Esophagus squamous epithelium (tissue), 5 donors: ENCODE measurements at regions not wholly inside any gene's neighbourhood (a gene's known extent, or its start where the extent isn't known, plus 50 kb on each side); places are given as distances from the start of the nearest gene placed in this dataset.

Experiments used
- DNase-seq: peaks from one replicate; lab custom pipeline; 2025; lab: John Stamatoyannopoulos, UW
- H3K27ac ChIP-seq, 4 donors: fragments of 200-600 bp; sonication (generic); one replicate each; pipeline ENCODE4 v1.5.1; 2016 to 2019; ENCODE audit warnings: mild to moderate bottlenecking in 1 of 4
- H3K27me3 ChIP-seq, 4 donors: fragments of 200-600 bp; sonication (generic); 1 replicate in 3 of 4; 2 replicates in 1 of 4; pipeline versions ENCODE4 v1.5.1 to v1.6.0; 2017 to 2021; ENCODE audit warnings: antibody characterized with exemption in 1 of 4
- H3K36me3 ChIP-seq, 3 donors: fragments of 200-600 bp; sonication (generic); one replicate each; pipeline ENCODE4 v1.5.1; 2016 to 2019
- H3K4me1 ChIP-seq, 3 donors: fragments of 200-600 bp; sonication (generic); one replicate each; pipeline ENCODE4 v1.5.1; 2017 to 2019
- H3K4me3 ChIP-seq, 4 donors: fragments of 200-600 bp; sonication (generic); 1 replicate in 3 of 4; 2 replicates in 1 of 4; pipeline ENCODE4 v1.5.1; 2016 to 2019; ENCODE audit warnings: mild to moderate bottlenecking in 2 of 4, moderate library complexity in 1 of 4
- H3K9me3 ChIP-seq, 3 donors: fragments of 200-600 bp; sonication (generic); one replicate each; pipeline ENCODE4 v1.5.1; 2016 to 2019
- POLR2A ChIP-seq, 4 donors: fragments of 450-650 bp; IDR thresholded peaks; one replicate each; pipeline ENCODE4 v1.6.1; 2017; ENCODE audit warnings: antibody characterized with exemption in 4 of 4, mild to moderate bottlenecking in 4 of 4, moderate library complexity in 3 of 4
- WGBS, 2 donors: methylation state at CpG; one replicate each; pipeline ENCODE4 v1.1.5; 2018; 5-methylcytosine and 5-hydroxymethylcytosine counted together
- intact Hi-C: fragments of 100-400 bp; cut with DNase I; formaldehyde crosslinking; loops from one replicate; pipeline ENCODE4 v1.15.0; 2022
- TF ChIP-seq, protein P1 (sequence below), 6 experiments: fragments of 450-650 bp in 4 of 6; fragments of 200-600 bp in 2 of 6; sonication (generic) in 2 of 6; IDR thresholded peaks; one replicate each; pipeline ENCODE4 v1.5.1; 2016 to 2019; ENCODE audit warnings: antibody characterized with exemption in 6 of 6, mild to moderate bottlenecking in 4 of 6, moderate library complexity in 4 of 6
- donor health status: DM: yes; HTN: yes; CAD: no.

DNA sequence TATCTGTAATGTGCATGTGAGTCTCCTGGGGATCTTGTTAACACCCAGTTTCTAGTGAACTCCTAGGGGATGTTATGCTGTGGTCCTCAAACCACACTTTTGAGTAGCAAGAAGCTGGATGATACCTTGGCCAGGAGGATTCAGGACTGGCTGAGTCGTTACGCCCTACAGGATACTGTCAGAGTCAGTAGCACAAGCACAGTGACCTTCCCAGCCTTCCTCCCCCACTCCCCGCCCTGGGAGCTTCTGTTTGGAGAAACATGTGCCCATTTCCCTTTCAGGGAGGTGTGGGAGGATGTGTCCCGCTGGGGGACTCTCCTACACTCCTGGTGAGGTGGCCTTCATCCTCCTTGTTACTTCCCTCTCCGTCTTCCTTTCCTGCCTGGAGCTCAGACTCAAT, 76.4 kb upstream of the TRPM1 start:
- Histone ChIP-seq H3K4me3 (no peak overlapping the region), H3K36me3 (no peaks in the 10 kb centered on the region), H3K27ac (no peak overlapping the region), H3K4me1 (no peaks in the 10 kb centered on the region), H3K9me3 (peaks cover 0 to 9% (median 0%) of the 10 kb centered on the region in 3 donors), H3K27me3 (no peaks in the 10 kb centered on the region)
- intact Hi-C loops: no loop called here
- 42 to 75% methylated on average over 4 to 5 of the region's 5 CpGs for WGBS, 2 donors
- DNase-seq: no peak
- TF ChIP-seq, protein P1, sequence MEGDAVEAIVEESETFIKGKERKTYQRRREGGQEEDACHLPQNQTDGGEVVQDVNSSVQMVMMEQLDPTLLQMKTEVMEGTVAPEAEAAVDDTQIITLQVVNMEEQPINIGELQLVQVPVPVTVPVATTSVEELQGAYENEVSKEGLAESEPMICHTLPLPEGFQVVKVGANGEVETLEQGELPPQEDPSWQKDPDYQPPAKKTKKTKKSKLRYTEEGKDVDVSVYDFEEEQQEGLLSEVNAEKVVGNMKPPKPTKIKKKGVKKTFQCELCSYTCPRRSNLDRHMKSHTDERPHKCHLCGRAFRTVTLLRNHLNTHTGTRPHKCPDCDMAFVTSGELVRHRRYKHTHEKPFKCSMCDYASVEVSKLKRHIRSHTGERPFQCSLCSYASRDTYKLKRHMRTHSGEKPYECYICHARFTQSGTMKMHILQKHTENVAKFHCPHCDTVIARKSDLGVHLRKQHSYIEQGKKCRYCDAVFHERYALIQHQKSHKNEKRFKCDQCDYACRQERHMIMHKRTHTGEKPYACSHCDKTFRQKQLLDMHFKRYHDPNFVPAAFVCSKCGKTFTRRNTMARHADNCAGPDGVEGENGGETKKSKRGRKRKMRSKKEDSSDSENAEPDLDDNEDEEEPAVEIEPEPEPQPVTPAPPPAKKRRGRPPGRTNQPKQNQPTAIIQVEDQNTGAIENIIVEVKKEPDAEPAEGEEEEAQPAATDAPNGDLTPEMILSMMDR (IDR thresholded peaks at IDR 0.05): no peak
- no peak for TF ChIP-seq POLR2A (IDR thresholded peaks at IDR 0.05)

DNA sequence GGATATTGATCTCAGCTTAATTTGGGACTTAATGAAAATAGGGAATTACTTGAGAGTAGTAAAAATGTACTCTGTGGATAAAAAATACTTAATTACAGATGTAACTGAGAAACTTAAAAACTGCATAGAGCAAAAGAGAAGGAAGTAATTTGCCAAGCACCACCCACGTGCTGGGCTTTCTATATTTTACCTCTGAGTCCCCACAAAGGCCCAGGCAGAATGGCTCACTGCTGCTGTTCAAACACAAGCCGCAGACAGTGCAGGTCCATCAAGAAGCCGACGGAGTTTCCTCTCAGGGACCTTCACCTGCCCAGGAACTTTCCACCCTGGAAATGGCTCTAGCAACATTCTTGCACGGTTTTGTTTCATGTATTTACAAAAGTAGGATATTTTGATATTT, 77.2 kb upstream of the TRPM1 start:
- Histone ChIP-seq H3K27ac (no peak overlapping the region), H3K4me3 (no peak overlapping the region), H3K9me3 (peaks cover 0 to 9% (median 0%) of the 10 kb centered on the region in 3 donors), H3K4me1 (no peaks in the 10 kb centered on the region), H3K36me3 (no peaks in the 10 kb centered on the region), H3K27me3 (no peaks in the 10 kb centered on the region)
- DNase-seq: no peak
- no peak for TF ChIP-seq POLR2A (IDR thresholded peaks at IDR 0.05)
- TF ChIP-seq, protein P1 (IDR thresholded peaks at IDR 0.05): no peak
- WGBS, 2 donors: 72 to 75% methylated on average over 5 of the region's 5 CpGs
- intact Hi-C loops: no loop called here

- Histone ChIP-seq H3K36me3 (no peaks in the 10 kb centered on the region), H3K27ac (no peak overlapping the region), H3K4me1 (no peaks in the 10 kb centered on the region), H3K4me3 (no peak overlapping the region), H3K27me3 (no peaks in the 10 kb centered on the region), H3K9me3 (peaks cover 0 to 9% (median 0%) of the 10 kb centered on the region in 3 donors)
- TF ChIP-seq, protein P1 (IDR thresholded peaks at IDR 0.05): peak in 1 of 6 experiments; percentile 9
- TF ChIP-seq POLR2A (IDR thresholded peaks at IDR 0.05): no peak
- intact Hi-C loops: no loop called here
- DNase-seq: no peak
Observed at GRCh38 chr15:31179693-31180092, 78.2 kb upstream of the TRPM1 start.

GRCh38 chr15:31193291-31193690, 91.8 kb upstream of the TRPM1 start:
- Histone ChIP-seq H3K27me3 (no peaks in the 10 kb centered on the region), H3K36me3 (no peaks in the 10 kb centered on the region), H3K27ac (no peak overlapping the region), H3K9me3 (peaks cover 0 to 19% (median 5%) of the 10 kb centered on the region in 3 donors), H3K4me1 (no peaks in the 10 kb centered on the region), H3K4me3 (no peak overlapping the region)
- WGBS, 2 donors: 95% methylated on average over 5 to 9 of the region's 10 CpGs
- no peak for DNase-seq
- intact Hi-C loops: no loop called here
- TF ChIP-seq, protein P1 (IDR thresholded peaks at IDR 0.05): no peak
- no peak for TF ChIP-seq POLR2A (IDR thresholded peaks at IDR 0.05)

GRCh38 chr15:31195871-31196270, 94.3 kb upstream of the TRPM1 start:
- H3K9me3 ChIP-seq: no peaks in the 10 kb centered on the region
- H3K27ac ChIP-seq: no peak overlapping the region
- DNase-seq: no peak
- H3K4me3 ChIP-seq: no peak overlapping the region
- 65 to 73% methylated on average over 2 of the region's 2 CpGs for WGBS, 2 donors
- H3K36me3 ChIP-seq: no peaks in the 10 kb centered on the region
- no peak for TF ChIP-seq POLR2A (IDR thresholded peaks at IDR 0.05)
- TF ChIP-seq, protein P1 (IDR thresholded peaks at IDR 0.05): no peak
- peaks cover 3 to 7% (median 7%) of the 10 kb centered on the region in 3 donors for H3K4me1 ChIP-seq
- no peaks in the 10 kb centered on the region for H3K27me3 ChIP-seq
- intact Hi-C loops: no loop called here
